ENCODE measurements at regions not wholly inside any gene's neighbourhood (a gene's known extent, or its start where the extent isn't known, plus 50 kb on each side); places are given as distances from the start of the nearest gene placed in this dataset.
"Not testable (repeated sequence)": the region's sequence is repeated elsewhere in the genome, so short reads cannot be mapped to it uniquely, and the experiment has no call there.

GRCh38 chr5:21480054-21480453 lies 1373.1 kb downstream of the CDH12 start:
- not testable (repeated sequence) for H3K27me3 ChIP-seq (ENCODE audit: control insufficient read depth, insufficient read depth, low read length); H3K36me3 ChIP-seq (ENCODE audit: control insufficient read depth, insufficient read depth, low read length)

GRCh38 chr5:21473981-21474380 lies 1379.2 kb downstream of the CDH12 start:
- not testable (repeated sequence) for H3K36me3 ChIP-seq (ENCODE audit: control insufficient read depth, insufficient read depth, low read length); H3K9ac ChIP-seq (ENCODE audit: low read length); H3K4me3 ChIP-seq (ENCODE audit: low read length); H3K4me1 ChIP-seq (ENCODE audit: control insufficient read depth, insufficient read depth, low read length); H3K27me3 ChIP-seq (ENCODE audit: control insufficient read depth, insufficient read depth, low read length); H3K27ac ChIP-seq (ENCODE audit: low read depth, low read length)

More at GRCh38 chr5:21480054-21480453, 1373.1 kb downstream of the CDH12 start:
- H3K27ac ChIP-seq (ENCODE audit: low read depth, low read length); H3K4me1 ChIP-seq (ENCODE audit: control insufficient read depth, insufficient read depth, low read length); H3K4me3 ChIP-seq (ENCODE audit: low read length); H3K9ac ChIP-seq (ENCODE audit: low read length): not testable (repeated sequence)

- not testable (repeated sequence) for H3K27me3 ChIP-seq (ENCODE audit: control insufficient read depth, insufficient read depth, low read length); H3K9ac ChIP-seq (ENCODE audit: low read length); H3K4me1 ChIP-seq (ENCODE audit: control insufficient read depth, insufficient read depth, low read length); H3K36me3 ChIP-seq (ENCODE audit: control insufficient read depth, insufficient read depth, low read length); H3K4me3 ChIP-seq (ENCODE audit: low read length); H3K27ac ChIP-seq (ENCODE audit: low read depth, low read length)
Measured at GRCh38 chr5:21473436-21473835, 1379.7 kb downstream of the CDH12 start.

- not testable (repeated sequence) for H3K36me3 ChIP-seq (ENCODE audit: control insufficient read depth, insufficient read depth, low read length); H3K27ac ChIP-seq (ENCODE audit: low read depth, low read length); H3K4me3 ChIP-seq (ENCODE audit: low read length); H3K27me3 ChIP-seq (ENCODE audit: control insufficient read depth, insufficient read depth, low read length); H3K4me1 ChIP-seq (ENCODE audit: control insufficient read depth, insufficient read depth, low read length); H3K9ac ChIP-seq (ENCODE audit: low read length)
Measured at GRCh38 chr5:21471691-21472090, 1381.5 kb downstream of the CDH12 start.

- H3K27ac ChIP-seq (ENCODE audit: low read depth, low read length); H3K9ac ChIP-seq (ENCODE audit: low read length); H3K36me3 ChIP-seq (ENCODE audit: control insufficient read depth, insufficient read depth, low read length); H3K4me3 ChIP-seq (ENCODE audit: low read length); H3K27me3 ChIP-seq (ENCODE audit: control insufficient read depth, insufficient read depth, low read length); H3K4me1 ChIP-seq (ENCODE audit: control insufficient read depth, insufficient read depth, low read length): not testable (repeated sequence)
Measured at GRCh38 chr5:21469523-21470101, 1383.5 kb downstream of the CDH12 start.

- not testable (repeated sequence) for H3K27me3 ChIP-seq (ENCODE audit: control insufficient read depth, insufficient read depth, low read length); H3K4me1 ChIP-seq (ENCODE audit: control insufficient read depth, insufficient read depth, low read length); H3K4me3 ChIP-seq (ENCODE audit: low read length); H3K27ac ChIP-seq (ENCODE audit: low read depth, low read length); H3K9ac ChIP-seq (ENCODE audit: low read length); H3K36me3 ChIP-seq (ENCODE audit: control insufficient read depth, insufficient read depth, low read length)
Measured at GRCh38 chr5:21467544-21467943, 1385.6 kb downstream of the CDH12 start.

GRCh38 chr5:21459744-21460073 lies 1393.4 kb downstream of the CDH12 start:
- H3K9ac ChIP-seq (ENCODE audit: low read length); H3K4me1 ChIP-seq (ENCODE audit: control insufficient read depth, insufficient read depth, low read length); H3K27me3 ChIP-seq (ENCODE audit: control insufficient read depth, insufficient read depth, low read length); H3K36me3 ChIP-seq (ENCODE audit: control insufficient read depth, insufficient read depth, low read length); H3K27ac ChIP-seq (ENCODE audit: low read depth, low read length): not testable (repeated sequence)
- peak overlapping the region; percentile 66 for H3K4me3 ChIP-seq (ENCODE audit: low read length)

GRCh38 chr5:21452449-21452848 lies 1400.7 kb downstream of the CDH12 start:
- Histone ChIP-seq H3K27ac (ENCODE audit: low read depth, low read length) (no peak overlapping the region), H3K9ac (ENCODE audit: low read length) (no peak overlapping the region), H3K36me3 (ENCODE audit: control insufficient read depth, insufficient read depth, low read length) (no peaks in the 10 kb centered on the region), H3K4me1 (ENCODE audit: control insufficient read depth, insufficient read depth, low read length) (no peaks in the 10 kb centered on the region), H3K27me3 (ENCODE audit: control insufficient read depth, insufficient read depth, low read length) (no peaks in the 10 kb centered on the region), H3K4me3 (ENCODE audit: low read length) (no peak overlapping the region)

- H3K27me3 ChIP-seq (ENCODE audit: control insufficient read depth, insufficient read depth, low read length), result no peaks in the 10 kb centered on the region
- no peaks in the 10 kb centered on the region for H3K4me1 ChIP-seq (ENCODE audit: control insufficient read depth, insufficient read depth, low read length)
- no peak overlapping the region for H3K4me3 ChIP-seq (ENCODE audit: low read length)
- H3K9ac ChIP-seq (ENCODE audit: low read length), result no peak overlapping the region
- no peak overlapping the region for H3K27ac ChIP-seq (ENCODE audit: low read depth, low read length)
- no peaks in the 10 kb centered on the region for H3K36me3 ChIP-seq (ENCODE audit: control insufficient read depth, insufficient read depth, low read length)
Measured at GRCh38 chr5:21432646-21433045, 1420.5 kb downstream of the CDH12 start.

- Histone ChIP-seq H3K27me3 (ENCODE audit: control insufficient read depth, insufficient read depth, low read length) (no peaks in the 10 kb centered on the region), H3K4me1 (ENCODE audit: control insufficient read depth, insufficient read depth, low read length) (no peaks in the 10 kb centered on the region)
Measured at GRCh38 chr5:21424907-21425306, 1428.2 kb downstream of the CDH12 start.

GRCh38 chr5:21419383-21419782 lies 1431.4 kb upstream of the CDH18 start:
- no peaks in the 10 kb centered on the region for H3K4me1 ChIP-seq (ENCODE audit: control insufficient read depth, insufficient read depth, low read length)
- no peaks in the 10 kb centered on the region for H3K27me3 ChIP-seq (ENCODE audit: control insufficient read depth, insufficient read depth, low read length)
- H3K27ac ChIP-seq (ENCODE audit: low read depth, low read length), result no peak overlapping the region
- H3K4me3 ChIP-seq (ENCODE audit: low read length), result no peak overlapping the region
- no peak overlapping the region for H3K9ac ChIP-seq (ENCODE audit: low read length)
- no peaks in the 10 kb centered on the region for H3K36me3 ChIP-seq (ENCODE audit: control insufficient read depth, insufficient read depth, low read length)

More at GRCh38 chr5:21424907-21425306, 1428.2 kb downstream of the CDH12 start:
- Histone ChIP-seq H3K9ac (ENCODE audit: low read length) (no peak overlapping the region), H3K36me3 (ENCODE audit: control insufficient read depth, insufficient read depth, low read length) (no peaks in the 10 kb centered on the region), H3K27ac (ENCODE audit: low read depth, low read length) (no peak overlapping the region), H3K4me3 (ENCODE audit: low read length) (no peak overlapping the region)

- H3K36me3 ChIP-seq (ENCODE audit: control insufficient read depth, insufficient read depth, low read length); H3K4me3 ChIP-seq (ENCODE audit: low read length); H3K4me1 ChIP-seq (ENCODE audit: control insufficient read depth, insufficient read depth, low read length); H3K9ac ChIP-seq (ENCODE audit: low read length); H3K27me3 ChIP-seq (ENCODE audit: control insufficient read depth, insufficient read depth, low read length); H3K27ac ChIP-seq (ENCODE audit: low read depth, low read length): not testable (repeated sequence)
Measured at GRCh38 chr5:21402089-21402488, 1414.1 kb upstream of the CDH18 start.

- no peaks in the 10 kb centered on the region for H3K4me1 ChIP-seq (ENCODE audit: control insufficient read depth, insufficient read depth, low read length)
- no peaks in the 10 kb centered on the region for H3K27me3 ChIP-seq (ENCODE audit: control insufficient read depth, insufficient read depth, low read length)
- no peak overlapping the region for H3K9ac ChIP-seq (ENCODE audit: low read length)
- no peak overlapping the region for H3K27ac ChIP-seq (ENCODE audit: low read depth, low read length)
- no peak overlapping the region for H3K4me3 ChIP-seq (ENCODE audit: low read length)
- no peaks in the 10 kb centered on the region for H3K36me3 ChIP-seq (ENCODE audit: control insufficient read depth, insufficient read depth, low read length)
Measured at GRCh38 chr5:21398511-21398910, 1410.5 kb upstream of the CDH18 start.

Measured in rectal smooth muscle tissue (tissue), 1 donor.